ENCODE measurements at regions not wholly inside any gene's neighbourhood (a gene's known extent, or its start where the extent isn't known, plus 50 kb on each side); places are given as distances from the start of the nearest gene placed in this dataset.
A peak's percentile ranks its signal among the peaks of the same experiment; 100 is the strongest.

DNA sequence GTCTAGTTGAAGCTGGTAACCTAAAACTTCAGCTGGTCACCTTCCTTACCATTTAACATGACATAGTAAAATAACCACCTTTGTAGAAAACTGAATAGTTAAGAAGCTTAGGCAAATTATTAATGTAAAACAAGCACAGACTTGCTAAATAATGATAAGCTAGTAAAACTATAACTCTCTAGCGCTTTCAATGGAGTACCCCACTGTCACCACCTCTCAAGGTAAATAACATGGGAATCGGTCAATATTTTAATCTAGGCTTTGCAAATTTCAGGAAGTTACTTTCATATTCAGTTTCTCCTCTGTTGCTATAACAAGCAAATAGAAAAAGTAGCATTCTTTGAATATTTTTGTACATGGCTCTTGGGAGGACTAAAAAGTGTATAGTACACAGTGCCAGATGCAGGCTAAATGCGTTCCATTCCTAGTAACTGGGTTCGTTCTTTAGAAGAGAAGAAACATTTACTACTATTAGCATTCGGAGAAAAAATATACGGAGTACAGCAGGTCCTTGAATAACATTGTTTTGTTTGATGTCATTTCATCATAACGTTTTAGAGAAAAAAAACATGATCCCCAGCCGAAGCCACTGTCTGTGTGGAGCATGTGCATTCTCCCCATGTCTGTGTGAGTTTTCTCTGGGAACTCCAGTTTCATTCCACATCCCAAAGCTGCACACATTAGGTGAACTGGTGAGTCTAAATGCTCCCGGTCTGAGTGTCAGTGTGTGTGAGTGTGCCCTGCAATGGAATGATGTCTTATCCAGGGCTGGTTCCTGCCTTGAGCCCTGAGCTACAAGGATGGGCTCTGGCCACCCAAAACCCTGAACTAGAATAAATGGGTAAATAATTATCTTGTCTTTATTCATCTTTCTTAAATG is 52.5 kb downstream of the EPRS1 start:
- no peaks in the 10 kb centered on the region for H3K4me1 ChIP-seq (ENCODE audit: insufficient read depth, low read length)
- peaks cover 32 to 60% of the 10 kb centered on the region in 2 donors for H3K36me3 Mint-ChIP-seq
- H3K4me1 Mint-ChIP-seq = peaks cover 0 to 3% (median 0%) of the 10 kb centered on the region in 4 donors
- no peak overlapping the region for H3K27ac ChIP-seq (ENCODE audit: low read depth, low read length)
- no peaks in the 10 kb centered on the region for H3K27me3 Mint-ChIP-seq
- DNase-seq = no peak
- H3K36me3 ChIP-seq (ENCODE audit: insufficient read depth, low read length) = peaks cover 31% of the 10 kb centered on the region
- no peaks in the 10 kb centered on the region for H3K9me3 ChIP-seq (ENCODE audit: control insufficient read depth in 1 of 2, low read length in 2 of 2)
- H3K9me3 Mint-ChIP-seq = no peaks in the 10 kb centered on the region
- no peak overlapping the region for H3K4me3 Mint-ChIP-seq
- H3K27me3 ChIP-seq (ENCODE audit: insufficient read depth, low read length) = no peaks in the 10 kb centered on the region
- H3K27ac Mint-ChIP-seq = peak overlapping the region in 1 of 7 donors; percentile 44
- intact Hi-C loops (cut with micrococcal nuclease) = loop anchor here (10.0 kb wide), 1 partner anchor 101 kb away; the partner anchor contains the start of gene IARS2
- ChIA-PET CTCF (ENCODE audit: partially characterized antibody) (interaction anchor here (1.1 kb wide), 1 partner anchor 14 kb away, joined by 3 read pairs; no protein-coding TSS in a partner anchor), POLR2A (ENCODE audit: partially characterized antibody) (no interaction called here)
- no peak overlapping the region for H3K4me3 ChIP-seq (ENCODE audit: low read length in 2 of 2)

DNA sequence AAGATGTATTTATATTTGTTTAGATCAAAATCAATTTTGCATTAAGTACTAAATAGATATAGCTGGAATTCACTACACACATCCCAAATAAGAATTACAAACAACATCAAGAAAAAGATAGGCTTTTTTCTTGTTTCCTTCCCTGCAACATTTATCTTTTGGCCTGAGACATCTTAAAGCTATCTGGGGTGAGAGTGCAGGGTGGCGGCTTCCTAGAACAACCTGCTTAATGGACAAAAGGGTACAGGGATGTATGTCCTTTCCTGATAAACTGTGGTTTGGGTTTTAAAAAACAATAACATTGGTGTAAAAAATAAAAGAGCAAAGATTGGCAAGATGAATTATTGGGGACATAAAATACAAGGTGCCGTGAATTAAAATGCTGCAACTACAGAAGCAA is 54.4 kb downstream of the EPRS1 start:
- H3K36me3 Mint-ChIP-seq = peaks cover 36 to 64% of the 10 kb centered on the region in 2 donors
- intact Hi-C loops (cut with micrococcal nuclease) = loop anchor here (10.0 kb wide), 1 partner anchor 103 kb away; the partner anchor contains the start of gene IARS2
- H3K27ac Mint-ChIP-seq = peak overlapping the region in 2 of 7 donors; percentile 37 to 65
- H3K4me1 Mint-ChIP-seq = peaks cover 0 to 3% (median under 1%) of the 10 kb centered on the region in 4 donors
- Histone ChIP-seq H3K9me3 (ENCODE audit: control insufficient read depth in 1 of 2, low read length in 2 of 2) (no peaks in the 10 kb centered on the region), H3K4me3 (ENCODE audit: low read length in 2 of 2) (no peak overlapping the region), H3K36me3 (ENCODE audit: insufficient read depth, low read length) (peaks cover 36% of the 10 kb centered on the region), H3K4me1 (ENCODE audit: insufficient read depth, low read length) (no peaks in the 10 kb centered on the region), H3K27ac (ENCODE audit: low read depth, low read length) (no peak overlapping the region), H3K27me3 (ENCODE audit: insufficient read depth, low read length) (no peaks in the 10 kb centered on the region)
- ChIA-PET POLR2A (ENCODE audit: partially characterized antibody) (no interaction called here), CTCF (ENCODE audit: partially characterized antibody) (interaction anchor here (0.8 to 1.0 kb wide), 2 partner anchors 10 to 11 kb away, joined by 3 read pairs; no protein-coding TSS in a partner anchor)
- no peak for DNase-seq
- no peak overlapping the region for H3K4me3 Mint-ChIP-seq
- no peaks in the 10 kb centered on the region for H3K27me3 Mint-ChIP-seq
- H3K9me3 Mint-ChIP-seq = no peaks in the 10 kb centered on the region

DNA sequence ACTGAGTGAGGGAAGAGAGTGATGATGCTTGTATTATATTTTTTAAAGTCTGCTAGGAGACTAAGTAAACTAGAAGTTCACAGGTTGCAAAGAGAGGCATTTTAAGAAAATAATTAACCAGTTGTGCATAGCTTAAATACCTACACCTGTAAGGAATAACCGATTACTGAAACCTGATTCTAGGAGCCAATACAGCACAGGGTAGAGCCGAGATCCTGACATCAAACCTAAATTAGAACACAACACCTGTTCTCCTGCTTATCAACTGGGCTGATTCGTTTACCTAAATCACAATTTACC is 54.8 kb downstream of the EPRS1 start:
- H3K27ac Mint-ChIP-seq = no peak overlapping the region
- Histone ChIP-seq H3K9me3 (ENCODE audit: control insufficient read depth in 1 of 2, low read length in 2 of 2) (no peaks in the 10 kb centered on the region), H3K4me3 (ENCODE audit: low read length in 2 of 2) (no peak overlapping the region), H3K27ac (ENCODE audit: low read depth, low read length) (no peak overlapping the region), H3K36me3 (ENCODE audit: insufficient read depth, low read length) (peaks cover 36% of the 10 kb centered on the region), H3K27me3 (ENCODE audit: insufficient read depth, low read length) (no peaks in the 10 kb centered on the region), H3K4me1 (ENCODE audit: insufficient read depth, low read length) (no peaks in the 10 kb centered on the region)
- CTCF ChIA-PET (ENCODE audit: partially characterized antibody) = interaction anchor here (0.8 to 1.4 kb wide), 3 partner anchors 10 to 228 kb away, joined by 3 read pairs; no protein-coding TSS in a partner anchor
- intact Hi-C loops (cut with micrococcal nuclease) = loop anchor here (10.0 kb wide), 1 partner anchor 103 kb away; the partner anchor contains the start of gene IARS2
- peaks cover 0 to 3% (median under 1%) of the 10 kb centered on the region in 4 donors for H3K4me1 Mint-ChIP-seq
- H3K4me3 Mint-ChIP-seq = no peak overlapping the region
- POLR2A ChIA-PET (ENCODE audit: partially characterized antibody) = no interaction called here
- H3K9me3 Mint-ChIP-seq = no peaks in the 10 kb centered on the region
- DNase-seq = no peak
- H3K27me3 Mint-ChIP-seq = no peaks in the 10 kb centered on the region
- H3K36me3 Mint-ChIP-seq = peaks cover 35 to 63% of the 10 kb centered on the region in 2 donors

DNA sequence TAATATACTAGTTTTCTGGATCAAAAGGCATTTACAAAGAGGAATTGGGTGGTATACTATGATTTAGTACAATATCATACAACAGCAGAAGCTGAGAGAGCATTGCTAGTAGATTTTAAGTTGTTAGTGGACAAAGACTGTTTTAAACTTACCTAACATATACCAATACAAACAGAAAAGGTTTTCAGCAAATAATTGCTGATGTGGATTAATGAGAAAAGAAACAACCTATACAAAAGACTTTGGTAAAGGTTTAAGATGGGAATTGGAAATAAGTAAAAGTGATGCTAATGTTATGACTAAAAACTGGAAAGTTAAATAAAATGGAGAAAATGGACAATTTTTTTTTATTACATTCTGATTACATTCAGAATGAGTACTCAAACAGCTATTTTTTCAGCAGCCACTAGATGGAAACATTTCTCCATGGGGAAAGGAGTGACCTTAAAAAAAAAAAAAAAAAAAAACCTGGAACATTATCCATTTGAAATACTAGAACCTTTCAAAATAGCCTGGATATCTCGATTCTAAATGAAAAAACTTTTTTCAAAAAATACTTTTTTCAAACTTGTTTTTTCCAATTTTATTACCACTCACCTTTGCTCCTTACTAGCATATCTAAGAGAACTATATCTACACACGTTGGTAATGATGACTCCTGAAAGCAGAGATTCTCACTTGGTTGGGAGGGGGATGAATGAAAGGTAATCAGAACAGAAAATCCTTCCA is 55.4 kb downstream of the EPRS1 start:
- Mint-ChIP-seq H3K36me3 (peaks cover 33 to 63% of the 10 kb centered on the region in 2 donors), H3K27me3 (no peaks in the 10 kb centered on the region), H3K4me1 (peaks cover 0 to 3% (median under 1%) of the 10 kb centered on the region in 4 donors), H3K9me3 (no peaks in the 10 kb centered on the region), H3K4me3 (no peak overlapping the region), H3K27ac (peak overlapping the region in 2 of 7 donors; percentile 29 to 56)
- Histone ChIP-seq H3K4me3 (ENCODE audit: low read length in 2 of 2) (no peak overlapping the region), H3K4me1 (ENCODE audit: insufficient read depth, low read length) (no peaks in the 10 kb centered on the region), H3K27ac (ENCODE audit: low read depth, low read length) (no peak overlapping the region), H3K36me3 (ENCODE audit: insufficient read depth, low read length) (peaks cover 31% of the 10 kb centered on the region), H3K27me3 (ENCODE audit: insufficient read depth, low read length) (no peaks in the 10 kb centered on the region), H3K9me3 (ENCODE audit: control insufficient read depth in 1 of 2, low read length in 2 of 2) (no peaks in the 10 kb centered on the region)
- POLR2A ChIA-PET (ENCODE audit: partially characterized antibody) = no interaction called here
- peak in 3 of 5 donors; percentile 1 to 9 (median 2) for DNase-seq
- CTCF ChIA-PET (ENCODE audit: partially characterized antibody) = interaction anchor here (0.8 to 1.4 kb wide), 3 partner anchors 12 to 742 kb away, joined by 3 read pairs; no protein-coding TSS in a partner anchor
- intact Hi-C loops (cut with micrococcal nuclease) = loop anchor here (10.0 kb wide), 1 partner anchor 104 kb away; the partner anchor contains the start of gene IARS2

DNA sequence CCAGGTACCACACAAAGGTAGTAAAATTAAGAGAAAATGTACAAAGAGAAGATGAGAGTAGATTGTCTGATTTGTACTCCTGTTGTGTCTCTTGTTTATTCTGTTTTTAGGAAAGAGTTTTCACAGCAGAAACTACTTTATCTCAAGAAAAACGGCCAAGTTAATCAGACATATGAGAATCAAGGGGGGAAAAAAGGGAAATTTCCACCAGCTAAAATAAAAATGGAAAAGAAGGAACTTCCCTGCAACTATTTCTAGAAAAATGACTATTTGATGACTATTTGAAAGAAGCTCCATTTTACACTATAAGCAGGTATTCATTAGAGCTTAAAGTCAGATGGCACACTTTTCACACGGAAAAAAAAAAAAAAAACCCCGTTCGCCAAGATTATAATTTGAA is 56.5 kb downstream of the EPRS1 start:
- intact Hi-C loops (cut with micrococcal nuclease) = loop anchor here (10.0 kb wide), 1 partner anchor 105 kb away; the partner anchor contains the start of gene IARS2
- no peak overlapping the region for H3K27ac ChIP-seq (ENCODE audit: low read depth, low read length)
- Mint-ChIP-seq H3K9me3 (no peaks in the 10 kb centered on the region), H3K27me3 (no peaks in the 10 kb centered on the region), H3K4me3 (no peak overlapping the region), H3K36me3 (peaks cover 21 to 57% of the 10 kb centered on the region in 2 donors), H3K4me1 (peaks cover 0 to 3% (median under 1%) of the 10 kb centered on the region in 4 donors), H3K27ac (no peak overlapping the region)
- POLR2A ChIA-PET (ENCODE audit: partially characterized antibody) = no interaction called here
- CTCF ChIA-PET (ENCODE audit: partially characterized antibody) = interaction anchor here (0.9 to 1.6 kb wide), 4 partner anchors 9 to 134 kb away, joined by 3 read pairs; no protein-coding TSS in a partner anchor
- DNase-seq = no peak
- no peaks in the 10 kb centered on the region for H3K4me1 ChIP-seq (ENCODE audit: insufficient read depth, low read length)
- H3K4me3 ChIP-seq (ENCODE audit: low read length in 2 of 2) = no peak overlapping the region
- no peaks in the 10 kb centered on the region for H3K9me3 ChIP-seq (ENCODE audit: control insufficient read depth in 1 of 2, low read length in 2 of 2)
- no peaks in the 10 kb centered on the region for H3K27me3 ChIP-seq (ENCODE audit: insufficient read depth, low read length)
- H3K36me3 ChIP-seq (ENCODE audit: insufficient read depth, low read length) = peaks cover 21% of the 10 kb centered on the region

DNA sequence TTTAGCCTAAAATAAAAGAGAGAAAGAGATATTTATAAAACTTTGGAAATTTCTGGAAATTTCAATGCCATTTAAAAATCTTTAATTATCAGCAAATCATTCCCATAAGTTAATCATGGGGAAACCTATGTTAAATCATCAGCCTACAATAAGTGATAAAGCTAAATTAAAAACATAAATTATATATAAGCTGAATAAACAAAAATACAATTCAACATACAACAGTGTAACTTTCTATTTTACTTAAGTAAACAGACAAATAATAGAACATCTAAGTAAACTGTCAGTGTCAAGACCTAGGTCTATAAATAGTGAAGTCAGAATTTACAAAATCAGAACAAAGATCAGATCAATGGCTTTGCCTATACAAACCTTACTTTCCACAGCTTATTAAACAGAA is 57.5 kb downstream of the EPRS1 start:
- no peak overlapping the region for H3K4me3 Mint-ChIP-seq
- no peak for DNase-seq
- H3K4me1 Mint-ChIP-seq = peaks cover 0 to 3% (median under 1%) of the 10 kb centered on the region in 4 donors
- H3K27ac Mint-ChIP-seq = peak overlapping the region in 1 of 7 donors; percentile 17
- H3K4me3 ChIP-seq (ENCODE audit: low read length in 2 of 2) = no peak overlapping the region
- ChIA-PET CTCF (ENCODE audit: partially characterized antibody) (interaction anchor here (1.2 to 1.6 kb wide), 2 partner anchors 12 to 124 kb away, joined by 3 read pairs; no protein-coding TSS in a partner anchor), POLR2A (ENCODE audit: partially characterized antibody) (no interaction called here)
- H3K27ac ChIP-seq (ENCODE audit: low read depth, low read length) = no peak overlapping the region
- peaks cover 26 to 56% of the 10 kb centered on the region in 2 donors for H3K36me3 Mint-ChIP-seq
- H3K9me3 ChIP-seq (ENCODE audit: control insufficient read depth in 1 of 2, low read length in 2 of 2) = no peaks in the 10 kb centered on the region
- no peaks in the 10 kb centered on the region for H3K27me3 ChIP-seq (ENCODE audit: insufficient read depth, low read length)
- intact Hi-C loops (cut with micrococcal nuclease) = no loop called here
- H3K27me3 Mint-ChIP-seq = no peaks in the 10 kb centered on the region
- peaks cover 21% of the 10 kb centered on the region for H3K36me3 ChIP-seq (ENCODE audit: insufficient read depth, low read length)
- no peaks in the 10 kb centered on the region for H3K9me3 Mint-ChIP-seq
- no peaks in the 10 kb centered on the region for H3K4me1 ChIP-seq (ENCODE audit: insufficient read depth, low read length)

DNA sequence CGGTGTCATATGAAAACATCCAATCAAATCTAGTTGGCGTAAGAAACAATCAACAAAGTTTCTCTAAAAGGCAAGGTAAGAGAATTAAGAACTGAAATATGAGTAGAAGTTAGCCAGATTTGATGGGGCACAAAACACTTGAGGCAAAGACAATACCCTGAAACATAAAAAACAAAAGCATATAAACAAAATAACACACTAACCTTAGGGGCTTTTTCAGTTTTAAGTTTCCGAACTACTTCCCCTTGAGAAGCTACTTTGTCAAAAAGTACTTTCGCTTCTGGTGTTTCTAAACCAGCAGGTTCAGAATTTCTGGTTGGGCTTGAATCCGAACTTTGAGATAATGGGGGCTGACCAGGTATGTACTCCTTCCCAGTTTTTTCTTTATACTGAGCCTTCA is 57.9 kb downstream of the EPRS1 start:
- Histone ChIP-seq H3K36me3 (ENCODE audit: insufficient read depth, low read length) (peaks cover 21% of the 10 kb centered on the region), H3K27me3 (ENCODE audit: insufficient read depth, low read length) (no peaks in the 10 kb centered on the region), H3K9me3 (ENCODE audit: control insufficient read depth in 1 of 2, low read length in 2 of 2) (no peaks in the 10 kb centered on the region), H3K4me3 (ENCODE audit: low read length in 2 of 2) (no peak overlapping the region), H3K4me1 (ENCODE audit: insufficient read depth, low read length) (no peaks in the 10 kb centered on the region), H3K27ac (ENCODE audit: low read depth, low read length) (no peak overlapping the region)
- POLR2A ChIA-PET (ENCODE audit: partially characterized antibody) = no interaction called here
- H3K9me3 Mint-ChIP-seq = no peaks in the 10 kb centered on the region
- peak overlapping the region in 2 of 7 donors; percentile 3 to 57 for H3K27ac Mint-ChIP-seq
- peaks cover 29 to 56% of the 10 kb centered on the region in 2 donors for H3K36me3 Mint-ChIP-seq
- peaks cover 0 to 3% (median under 1%) of the 10 kb centered on the region in 4 donors for H3K4me1 Mint-ChIP-seq
- H3K27me3 Mint-ChIP-seq = no peaks in the 10 kb centered on the region
- intact Hi-C loops (cut with micrococcal nuclease) = no loop called here
- DNase-seq = no peak
- no peak overlapping the region for H3K4me3 Mint-ChIP-seq
- CTCF ChIA-PET (ENCODE audit: partially characterized antibody) = interaction anchor here (1.6 kb wide), 1 partner anchor 124 kb away, joined by 3 read pairs; no protein-coding TSS in a partner anchor

Data from CD4-positive, alpha-beta memory T cell (primary cell).